Panc1 (cell line): ENCODE measurements at regions not wholly inside any gene's neighbourhood (a gene's known extent, or its start where the extent isn't known, plus 50 kb on each side); places are given as distances from the start of the nearest gene placed in this dataset.
"Not testable (repeated sequence)": the region's sequence is repeated elsewhere in the genome, so short reads cannot be mapped to it uniquely, and the experiment has no call there.

ENCODE experiments used
- CTCF ChIP-seq: fragments of 450-650 bp; IDR thresholded peaks from 2 replicates; pipeline ENCODE4 v1.5.1; 2017; ENCODE audit warnings: mild to moderate bottlenecking
- POLR2AphosphoS5 ChIP-seq: IDR thresholded peaks from 2 replicates; pipeline ENCODE4 v1.6.1; 2012; ENCODE audit warnings: mild to moderate bottlenecking, low read depth, low read length, moderate library complexity
- REST ChIP-seq, 2 experiments: IDR thresholded peaks; 2 replicates each; pipeline ENCODE4 v1.6.1; 2011 to 2012; ENCODE audit warnings: low read depth in 2 of 2, control low read depth in 1 of 2, low read length in 1 of 2, mild to moderate bottlenecking in 1 of 2, moderate library complexity in 1 of 2; ENCODE audit not compliant: insufficient read depth in 1 of 2
- SIN3A ChIP-seq: IDR thresholded peaks from 2 replicates; pipeline ENCODE4 v1.6.1; 2012; ENCODE audit warnings: low read depth, mild to moderate bottlenecking, low read length, moderate library complexity, borderline replicate concordance; ENCODE audit not compliant: insufficient read depth
- TCF7L2 ChIP-seq: IDR thresholded peaks from 2 replicates; pipeline ENCODE4 v1.6.1; 2011; ENCODE audit warnings: mild to moderate bottlenecking, low read depth, low read length, inconsistent platforms

GRCh38 chr1:68739486-68739885 lies 242.6 kb upstream of the DEPDC1 start:
- not testable (repeated sequence) for TF ChIP-seq CTCF; REST (IDR thresholded peaks at IDR 0.05; ENCODE audit: insufficient read depth in 1 of 2, low read depth in 2 of 2, low read length in 1 of 2); SIN3A; POLR2AphosphoS5; TCF7L2
